K562 (cell line): ENCODE measurements at regions not wholly inside any gene's neighbourhood (a gene's known extent, or its start where the extent isn't known, plus 50 kb on each side); places are given as distances from the start of the nearest gene placed in this dataset.

Experiments used
- CBFB ChIP-seq: sonication (generic); formaldehyde crosslinking; IDR thresholded peaks from 2 replicates; pipeline ENCODE4 v1.4.0; 2020; ENCODE audit warnings: mild to moderate bottlenecking, missing genetic modification reagents
- CCAR2 ChIP-seq: fragments of 200-400 bp; formaldehyde crosslinking; IDR thresholded peaks from 2 replicates; pipeline ENCODE4 v1.6.1; 2017; ENCODE audit warnings: mild to moderate bottlenecking, low read depth, low read length
- CHCHD3 ChIP-seq: fragments of 250-450 bp; sonication (Bioruptor Pico); IDR thresholded peaks from 2 replicates; pipeline ENCODE4 v2.1.2; 2022; ENCODE audit warnings: mild to moderate bottlenecking
- PHB2 ChIP-seq: fragments of 450-650 bp; IDR thresholded peaks from 2 replicates; pipeline ENCODE4 v1.6.1; 2017; ENCODE audit warnings: low read depth
- PHF20 ChIP-seq: fragments of 450-650 bp; IDR thresholded peaks from 2 replicates; pipeline ENCODE4 v1.6.1; 2018; ENCODE audit not compliant: partially characterized antibody
- POLR2A ChIP-seq: fragments of 450-650 bp; conservative IDR thresholded peaks from 2 replicates; pipeline ENCODE4 v1.6.1; 2016
- SP2 ChIP-seq: IDR thresholded peaks from 2 replicates; pipeline ENCODE4 v1.6.1; 2011; ENCODE audit warnings: mild to moderate bottlenecking, low read depth, low read length, moderate library complexity; ENCODE audit not compliant: poor library complexity, severe bottlenecking; ENCODE audit errors: extremely low read depth
- TFAM ChIP-seq: fragments of 250-450 bp; sonication (Bioruptor Pico); conservative IDR thresholded peaks from 2 replicates; pipeline ENCODE4 v1.5.0; 2021; ENCODE audit warnings: mild to moderate bottlenecking, moderate library complexity
- ZNF253 ChIP-seq: fragments of 250-450 bp; sonication (Bioruptor Pico); conservative IDR thresholded peaks from 2 replicates; pipeline ENCODE4 v1.6.1; 2021; ENCODE audit warnings: mild to moderate bottlenecking

DNA sequence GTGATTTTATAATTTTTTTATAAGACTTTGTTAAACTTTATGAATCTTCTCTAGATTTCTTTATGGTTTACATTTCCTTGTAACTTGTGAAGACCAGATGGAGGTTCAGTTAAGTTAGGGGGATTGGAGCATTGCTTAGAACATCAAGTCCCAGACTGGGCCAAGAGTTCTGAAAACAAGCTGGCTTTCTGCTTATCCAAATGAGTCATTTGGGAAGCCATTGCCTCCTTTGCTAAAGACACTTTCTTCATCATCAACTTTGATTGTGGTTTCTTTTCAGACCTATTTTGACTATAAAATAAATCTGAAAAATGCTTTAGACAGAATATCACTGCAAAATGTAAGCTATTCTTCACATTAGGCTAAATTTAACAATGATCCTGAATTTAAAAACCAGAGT, 446.8 kb downstream of the USP25 start:
- no peak for TF ChIP-seq POLR2A
- no peak for TF ChIP-seq CHCHD3 (CRISPR knock-in tag)
- TF ChIP-seq PHF20 = no peak
- no peak for TF ChIP-seq SP2
- no peak for TF ChIP-seq CBFB (CRISPR knock-in tag)
- TF ChIP-seq PHB2 = no peak
- no peak for TF ChIP-seq CCAR2
- no peak for TF ChIP-seq TFAM (CRISPR knock-in tag)
- no peak for TF ChIP-seq ZNF253
